HepG2 (cell line): ENCODE measurements at regions not wholly inside any gene's neighbourhood (a gene's known extent, or its start where the extent isn't known, plus 50 kb on each side); places are given as distances from the start of the nearest gene placed in this dataset.

ENCODE experiments used
- CENPX ChIP-seq: sonication (generic); formaldehyde crosslinking; IDR thresholded peaks from 2 replicates; pipeline ENCODE4 v1.9.0; 2021; ENCODE audit warnings: mild to moderate bottlenecking, missing genetic modification reagents, moderate library complexity
- ZNF589 ChIP-seq: sonication (generic); formaldehyde crosslinking; conservative IDR thresholded peaks from 2 replicates; pipeline ENCODE4 v1.8.0; 2022; ENCODE audit warnings: mild to moderate bottlenecking, moderate library complexity, missing genetic modification reagents

DNA sequence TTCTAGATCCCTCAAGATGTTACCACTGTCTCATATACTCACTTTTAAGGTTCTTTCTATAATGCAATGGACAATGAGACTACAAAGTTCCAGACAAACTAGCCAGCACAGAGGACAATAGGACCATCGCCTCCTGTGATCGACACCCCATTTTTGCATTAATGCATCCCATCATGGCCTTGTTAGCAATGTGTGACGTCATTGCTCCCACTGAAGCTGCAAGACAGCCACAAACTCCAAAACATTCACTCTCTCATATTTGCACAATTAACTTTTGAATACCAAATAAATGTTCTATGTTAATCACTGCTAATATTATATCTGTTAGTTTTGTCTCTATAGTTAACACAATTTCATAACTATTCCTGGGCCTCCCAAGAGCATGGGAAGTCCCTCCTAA lies 88.8 kb upstream of the TMEM72 start:
- TF ChIP-seq ZNF589 = no peak
- TF ChIP-seq CENPX (CRISPR knock-in tag) = no peak
